Aorta (tissue), 5 donors: ENCODE measurements at regions not wholly inside any gene's neighbourhood (a gene's known extent, or its start where the extent isn't known, plus 50 kb on each side); places are given as distances from the start of the nearest gene placed in this dataset.

Source experiments
- ATAC-seq: fragments of 200-7000 bp; cut with Tn5 transposase; one replicate; pipeline ENCODE4 v1.9.1; 2022; ENCODE audit warnings: moderate library complexity; ENCODE audit not compliant: low FRiP score
- DNase-seq, 2 donors: peaks; one replicate each; pipeline ENCODE4 v3.0.0-alpha.2; 2020
- H3K27ac ChIP-seq, 2 donors: one replicate each; pipeline ENCODE4 v1.5.1; 2013; ENCODE audit warnings: low read length in 2 of 2, mild to moderate bottlenecking in 2 of 2, moderate library complexity in 2 of 2, control low read depth in 1 of 2, inconsistent platforms in 1 of 2, low read depth in 1 of 2
- H3K27me3 ChIP-seq, 2 donors: one replicate each; pipeline ENCODE4 v1.6.1; 2013; ENCODE audit warnings: control low read depth in 1 of 2, low read length in 1 of 2, mild to moderate bottlenecking in 1 of 2, moderate library complexity in 1 of 2; ENCODE audit not compliant: insufficient read depth in 2 of 2, control insufficient read depth in 1 of 2
- H3K36me3 ChIP-seq, 2 donors: one replicate each; pipeline ENCODE4 v1.6.1; 2013; ENCODE audit warnings: control low read depth in 1 of 2, low read length in 1 of 2, mild to moderate bottlenecking in 1 of 2; ENCODE audit not compliant: insufficient read depth in 2 of 2, control insufficient read depth in 1 of 2
- H3K4me1 ChIP-seq, 2 donors: one replicate each; pipeline ENCODE4 v1.6.1; 2013; ENCODE audit warnings: low read length in 2 of 2, control low read depth in 1 of 2, mild to moderate bottlenecking in 1 of 2, moderate library complexity in 1 of 2; ENCODE audit not compliant: insufficient read depth in 2 of 2, control insufficient read depth in 1 of 2
- H3K4me3 ChIP-seq, 2 donors: one replicate each; pipeline ENCODE4 v1.5.1; 2013; ENCODE audit warnings: low read length in 2 of 2, control low read depth in 1 of 2, mild to moderate bottlenecking in 1 of 2
- H3K9me3 ChIP-seq: one replicate; pipeline ENCODE4 v1.6.1; 2013; ENCODE audit warnings: mild to moderate bottlenecking, low read length; ENCODE audit not compliant: control insufficient read depth
- WGBS, 2 donors: extraction: QIAGEN DNeasy Blood & Tissue Kit; methylation state at CpG; one replicate each; pipeline ENCODE4 v1.1.7; 2013; 5-methylcytosine and 5-hydroxymethylcytosine counted together
- intact Hi-C, 2 donors: fragments of 100-400 bp; cut with DNase I; formaldehyde crosslinking; loops; one replicate each; pipeline versions ENCODE4 v1.14.2 to v1.15.0; 2022
- donor health status: healthy with polysubstance abuse.
- donor health status: Bipolar disorder and iron deficiency.
- donor health status: DM: no; HTN: no; CAD: no.
- donor health status: DM: no; HTN: no; CAD: no.
- donor health status: DM: yes; HTN: yes; CAD: no.

DNA sequence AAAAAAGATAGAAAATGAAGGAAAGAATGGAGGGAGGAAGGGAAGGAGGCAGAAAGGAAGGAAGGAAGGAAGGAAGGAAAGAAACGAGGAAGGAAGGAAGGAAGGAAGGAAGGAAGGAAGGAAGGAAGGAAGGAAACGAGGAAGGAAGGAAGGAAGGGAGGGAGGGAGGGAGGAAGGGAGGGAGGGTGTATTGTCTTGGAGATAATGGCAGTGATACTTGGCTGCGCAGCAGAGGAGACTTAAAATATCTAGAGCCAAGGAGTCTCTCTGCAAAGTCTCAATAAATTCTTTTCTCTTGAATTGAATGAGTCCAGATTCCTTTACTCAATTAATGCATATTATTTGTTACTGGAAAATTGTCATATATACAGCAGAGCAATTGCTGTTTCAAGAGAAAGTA, 1059.7 kb downstream of the ZPLD1 start:
- ATAC-seq, result no peak
- WGBS, 2 donors, result 50 to 65% methylated on average over 3 of the region's 3 CpGs
- intact Hi-C loops, result no loop called here
- H3K4me1 ChIP-seq, result no peaks in the 10 kb centered on the region
- no peak overlapping the region for H3K27ac ChIP-seq
- no peak overlapping the region for H3K4me3 ChIP-seq
- DNase-seq, result no peak
- no peaks in the 10 kb centered on the region for H3K27me3 ChIP-seq
- no peaks in the 10 kb centered on the region for H3K9me3 ChIP-seq
- H3K36me3 ChIP-seq, result no peaks in the 10 kb centered on the region

DNA sequence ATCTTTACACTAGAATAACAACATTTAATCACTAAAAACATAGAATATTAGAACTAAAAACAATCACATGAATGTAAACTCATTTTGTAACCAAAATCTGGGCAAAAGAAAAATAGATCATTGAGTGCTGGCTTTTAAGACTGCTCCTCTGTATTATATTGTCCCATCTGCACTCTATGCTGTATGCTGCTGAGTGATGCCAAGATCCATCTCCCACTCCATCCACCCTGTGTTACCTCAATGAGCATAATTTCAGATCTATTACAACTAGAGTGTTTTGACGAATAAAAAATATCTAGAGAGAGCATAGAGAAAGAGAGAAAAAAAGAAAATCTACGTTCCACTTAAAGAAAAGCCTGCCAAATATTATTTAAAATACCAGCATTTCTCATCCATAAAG, 1060.4 kb downstream of the ZPLD1 start:
- Histone ChIP-seq H3K9me3 (no peaks in the 10 kb centered on the region), H3K27ac (no peak overlapping the region), H3K27me3 (no peaks in the 10 kb centered on the region), H3K4me1 (no peaks in the 10 kb centered on the region), H3K36me3 (no peaks in the 10 kb centered on the region), H3K4me3 (no peak overlapping the region)
- ATAC-seq, result no peak
- no peak for DNase-seq
- intact Hi-C loops, result no loop called here
- 41 to 48% methylated on average over 2 of the region's 2 CpGs for WGBS, 2 donors

DNA sequence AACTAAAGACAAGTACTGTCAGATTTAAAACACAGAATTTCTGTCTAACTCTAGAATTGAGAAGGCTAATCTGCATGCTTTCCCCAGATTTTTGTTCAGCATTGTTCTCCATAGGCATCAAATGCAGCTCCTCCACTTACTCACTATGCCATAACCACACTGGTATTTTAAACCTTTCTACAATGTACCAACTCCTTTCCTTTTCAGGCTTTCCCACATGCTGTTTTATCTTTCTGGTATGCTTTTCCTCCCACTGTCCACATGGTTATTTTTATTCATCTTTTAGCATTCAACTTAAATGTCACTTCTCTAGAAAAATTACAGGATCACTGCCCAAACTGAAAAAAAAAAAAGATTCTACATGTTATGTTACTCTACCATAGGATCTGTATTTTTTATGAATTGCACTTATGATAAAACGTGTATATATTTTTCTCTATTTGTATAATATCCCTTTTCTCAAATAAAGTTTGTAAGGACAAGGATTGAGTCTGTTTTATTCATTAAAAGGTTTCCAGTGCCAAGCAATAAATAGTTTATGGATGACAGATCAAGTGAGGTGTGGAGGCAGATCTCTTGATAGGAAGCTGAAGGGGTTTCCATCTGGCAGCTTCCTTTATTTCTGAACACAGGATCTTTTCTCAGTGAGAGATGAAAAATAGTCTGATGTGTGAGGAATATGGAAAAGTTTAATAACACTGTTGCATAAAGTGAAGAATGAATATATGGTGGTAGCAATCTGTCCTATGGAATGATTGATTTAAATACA, 1064.5 kb downstream of the ZPLD1 start:
- no peak for DNase-seq
- no peaks in the 10 kb centered on the region for H3K36me3 ChIP-seq
- H3K27me3 ChIP-seq, result no peaks in the 10 kb centered on the region
- 13 to 16% methylated on average over 1 of the region's 1 CpG for WGBS, 2 donors
- H3K9me3 ChIP-seq, result no peaks in the 10 kb centered on the region
- no peak for ATAC-seq
- no peak overlapping the region for H3K4me3 ChIP-seq
- no peak overlapping the region for H3K27ac ChIP-seq
- intact Hi-C loops, result no loop called here
- no peaks in the 10 kb centered on the region for H3K4me1 ChIP-seq

DNA sequence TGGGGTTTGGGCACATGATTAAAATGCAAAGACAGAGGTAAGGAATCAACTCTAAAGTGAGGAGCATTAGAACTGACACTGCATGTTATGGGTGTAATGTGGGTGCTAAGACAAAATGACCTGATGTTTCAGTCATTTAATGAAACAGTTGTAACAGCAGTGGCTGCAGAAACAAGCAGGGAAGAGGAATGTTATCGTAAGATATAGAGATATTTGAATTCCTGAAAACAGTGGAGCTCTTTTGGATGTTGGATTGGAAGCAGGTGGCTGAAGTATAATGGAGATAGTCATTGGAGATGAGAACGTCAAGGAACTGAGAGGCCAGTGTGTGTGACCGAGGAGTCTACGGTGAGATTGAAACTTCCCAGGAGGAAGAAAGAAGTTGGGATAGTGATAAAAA, 1065.2 kb downstream of the ZPLD1 start:
- no peaks in the 10 kb centered on the region for H3K9me3 ChIP-seq
- DNase-seq (no peak), ATAC-seq (no peak)
- H3K27me3 ChIP-seq, result no peaks in the 10 kb centered on the region
- intact Hi-C loops, result no loop called here
- no peaks in the 10 kb centered on the region for H3K36me3 ChIP-seq
- no peaks in the 10 kb centered on the region for H3K4me1 ChIP-seq
- no peak overlapping the region for H3K27ac ChIP-seq
- no peak overlapping the region for H3K4me3 ChIP-seq
- 65 to 75% methylated on average over 4 of the region's 4 CpGs for WGBS, 2 donors

- 47 to 48% methylated on average over 2 of the region's 2 CpGs for WGBS, 2 donors
- H3K36me3 ChIP-seq, result no peaks in the 10 kb centered on the region
- H3K4me1 ChIP-seq, result no peaks in the 10 kb centered on the region
- ATAC-seq (no peak), DNase-seq (no peak)
- H3K27me3 ChIP-seq, result no peaks in the 10 kb centered on the region
- no peak overlapping the region for H3K4me3 ChIP-seq
- H3K9me3 ChIP-seq, result no peaks in the 10 kb centered on the region
- intact Hi-C loops, result no loop called here
- no peak overlapping the region for H3K27ac ChIP-seq
Measured at GRCh38 chr3:103510760-103511159, 1075.9 kb downstream of the ZPLD1 start.

GRCh38 chr3:103511891-103512290, 1077.1 kb downstream of the ZPLD1 start:
- H3K4me3 ChIP-seq, result no peak overlapping the region
- WGBS, 2 donors, result 88 to 89% methylated on average over 1 of the region's 1 CpG
- intact Hi-C loops, result no loop called here
- DNase-seq, result no peak
- no peak for ATAC-seq
- H3K9me3 ChIP-seq, result no peaks in the 10 kb centered on the region
- H3K27me3 ChIP-seq, result no peaks in the 10 kb centered on the region
- no peaks in the 10 kb centered on the region for H3K4me1 ChIP-seq
- no peak overlapping the region for H3K27ac ChIP-seq
- no peaks in the 10 kb centered on the region for H3K36me3 ChIP-seq

DNA sequence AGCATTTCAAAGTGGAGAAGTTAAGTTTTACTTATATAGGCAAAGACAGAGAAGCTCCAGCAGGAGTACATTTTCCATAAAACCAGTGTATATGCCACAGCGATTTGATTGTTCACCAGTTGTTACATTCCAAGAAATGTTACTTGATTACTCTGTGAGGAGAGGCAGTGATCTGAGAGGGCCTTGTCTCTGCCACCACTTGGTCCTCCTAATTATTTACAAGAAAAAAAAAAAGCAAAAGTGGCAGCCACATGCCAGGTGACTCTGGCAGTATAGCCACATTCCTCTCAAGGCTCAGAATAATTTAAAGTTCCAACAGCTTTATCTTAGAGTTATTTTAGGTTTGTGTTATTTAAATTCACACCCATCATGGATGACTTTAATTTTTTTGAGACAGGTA, 1077.8 kb downstream of the ZPLD1 start:
- ATAC-seq (no peak), DNase-seq (no peak)
- H3K9me3 ChIP-seq, result no peaks in the 10 kb centered on the region
- H3K4me1 ChIP-seq, result no peaks in the 10 kb centered on the region
- no peak overlapping the region for H3K27ac ChIP-seq
- WGBS, 2 donors, result 62 to 68% methylated on average over 1 of the region's 1 CpG
- no peaks in the 10 kb centered on the region for H3K27me3 ChIP-seq
- H3K4me3 ChIP-seq, result no peak overlapping the region
- intact Hi-C loops, result no loop called here
- H3K36me3 ChIP-seq, result no peaks in the 10 kb centered on the region

GRCh38 chr3:103513003-103513402, 1078.2 kb downstream of the ZPLD1 start:
- Histone ChIP-seq H3K4me1 (no peaks in the 10 kb centered on the region), H3K4me3 (no peak overlapping the region), H3K36me3 (no peaks in the 10 kb centered on the region), H3K27ac (no peak overlapping the region), H3K27me3 (no peaks in the 10 kb centered on the region), H3K9me3 (no peaks in the 10 kb centered on the region)
- ATAC-seq (no peak), DNase-seq (no peak)
- intact Hi-C loops, result no loop called here
- WGBS, 2 donors, result 73 to 75% methylated on average over 1 of the region's 1 CpG

DNA sequence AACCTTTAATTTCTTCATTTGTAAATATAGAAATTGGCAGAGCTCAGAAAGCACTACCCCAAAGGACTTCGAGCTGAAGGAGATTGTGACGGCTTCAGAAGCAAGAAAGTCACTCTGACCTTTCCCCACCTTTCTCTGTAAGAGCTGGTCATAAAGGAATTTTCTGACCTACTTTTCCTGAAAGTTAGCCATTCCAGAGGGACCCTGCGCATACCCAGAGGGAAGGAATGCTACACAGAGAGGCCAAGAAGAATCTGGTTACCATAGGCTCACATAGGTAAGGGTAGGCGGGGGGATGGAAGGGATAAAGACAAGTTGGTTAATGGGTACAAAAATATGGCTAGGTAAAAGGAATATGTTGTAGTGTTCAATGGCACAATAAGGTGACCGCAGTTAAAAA, 1080.3 kb downstream of the ZPLD1 start:
- no peaks in the 10 kb centered on the region for H3K36me3 ChIP-seq
- 87 to 91% methylated on average over 5 of the region's 5 CpGs for WGBS, 2 donors
- no peak for ATAC-seq
- no peaks in the 10 kb centered on the region for H3K9me3 ChIP-seq
- intact Hi-C loops, result no loop called here
- no peaks in the 10 kb centered on the region for H3K4me1 ChIP-seq
- no peak overlapping the region for H3K4me3 ChIP-seq
- H3K27me3 ChIP-seq, result no peaks in the 10 kb centered on the region
- no peak for DNase-seq
- H3K27ac ChIP-seq, result no peak overlapping the region
